MM.1S (cell line): ENCODE measurements at regions not wholly inside any gene's neighbourhood (a gene's known extent, or its start where the extent isn't known, plus 50 kb on each side); places are given as distances from the start of the nearest gene placed in this dataset.

ENCODE experiments used
- DNase-seq: peaks from one replicate; pipeline ENCODE4 v3.0.0-alpha.2; 2015
- H2AFZ ChIP-seq: fragments of 300-600 bp; sonication (generic); 2 replicates; pipeline ENCODE4 v1.6.0; 2016; ENCODE audit warnings: antibody characterized with exemption, low read length
- H3F3A ChIP-seq: fragments of 300-600 bp; sonication (generic); 2 replicates; pipeline ENCODE4 v1.6.1; 2016; ENCODE audit warnings: mild to moderate bottlenecking, antibody characterized with exemption, low read length, moderate library complexity, mixed read lengths; ENCODE audit not compliant: insufficient read depth
- H3K27ac ChIP-seq: fragments of 300-600 bp; sonication (generic); 2 replicates; pipeline ENCODE4 v1.5.1; 2016; ENCODE audit warnings: mild to moderate bottlenecking, low read length
- H3K27me3 ChIP-seq: fragments of 300-600 bp; sonication (generic); replicated peaks from 2 replicates; pipeline ENCODE4 v1.6.0; 2016; ENCODE audit warnings: low read length; ENCODE audit not compliant: insufficient read depth
- H3K36me3 ChIP-seq: fragments of 300-600 bp; sonication (generic); replicated peaks from 2 replicates; pipeline ENCODE4 v1.6.1; 2016; ENCODE audit warnings: mild to moderate bottlenecking, low read length, mixed read lengths; ENCODE audit not compliant: insufficient read depth
- H3K4me1 ChIP-seq: fragments of 300-600 bp; sonication (generic); 2 replicates; pipeline ENCODE4 v1.6.1; 2016; ENCODE audit warnings: low read length, mixed read lengths
- H3K4me2 ChIP-seq: fragments of 300-600 bp; sonication (generic); 2 replicates; pipeline ENCODE4 v1.6.0; 2016; ENCODE audit warnings: low read depth, low read length
- H3K4me3 ChIP-seq: fragments of 300-600 bp; sonication (generic); 2 replicates; pipeline ENCODE4 v1.5.1; 2016; ENCODE audit warnings: low read length, mixed read lengths
- H3K79me2 ChIP-seq: fragments of 300-600 bp; sonication (generic); 2 replicates; pipeline ENCODE4 v1.6.1; 2016; ENCODE audit warnings: mixed run types, low read length, mixed read lengths
- H3K9ac ChIP-seq: fragments of 300-600 bp; sonication (generic); 2 replicates; pipeline ENCODE4 v1.6.1; 2016; ENCODE audit warnings: low read length, mixed read lengths
- H3K9me2 ChIP-seq: fragments of 300-600 bp; sonication (generic); replicated peaks from 2 replicates; pipeline ENCODE4 v1.6.1; 2016; ENCODE audit warnings: mild to moderate bottlenecking, low read length, mixed read lengths; ENCODE audit not compliant: insufficient read depth
- H3K9me3 ChIP-seq: fragments of 300-600 bp; sonication (generic); replicated peaks from 2 replicates; pipeline ENCODE4 v1.6.1; 2016; ENCODE audit warnings: mild to moderate bottlenecking, low read length, mixed read lengths; ENCODE audit not compliant: insufficient read depth
- H4K20me1 ChIP-seq: fragments of 300-600 bp; sonication (generic); 2 replicates; pipeline ENCODE4 v1.6.1; 2016; ENCODE audit warnings: mild to moderate bottlenecking, low read length, moderate library complexity, mixed read lengths; ENCODE audit not compliant: insufficient read depth
- EZH2 ChIP-seq: fragments of 300-600 bp; sonication (generic); optimal IDR thresholded peaks from 2 replicates; pipeline ENCODE3; 2017; ENCODE audit warnings: low read depth, mild to moderate bottlenecking, antibody characterized with exemption, low read length, mixed read lengths
- EZH2phosphoT487 ChIP-seq: fragments of 300-600 bp; sonication (generic); IDR thresholded peaks from 2 replicates; pipeline ENCODE4 v1.6.1; 2018; ENCODE audit warnings: antibody characterized with exemption, low read length
- TF ChIP-seq, protein P1 (sequence below): fragments of 300-600 bp; sonication (generic); IDR thresholded peaks from 2 replicates; pipeline ENCODE4 v1.5.1; 2016; ENCODE audit warnings: antibody characterized with exemption, low read length, mixed read lengths

DNA sequence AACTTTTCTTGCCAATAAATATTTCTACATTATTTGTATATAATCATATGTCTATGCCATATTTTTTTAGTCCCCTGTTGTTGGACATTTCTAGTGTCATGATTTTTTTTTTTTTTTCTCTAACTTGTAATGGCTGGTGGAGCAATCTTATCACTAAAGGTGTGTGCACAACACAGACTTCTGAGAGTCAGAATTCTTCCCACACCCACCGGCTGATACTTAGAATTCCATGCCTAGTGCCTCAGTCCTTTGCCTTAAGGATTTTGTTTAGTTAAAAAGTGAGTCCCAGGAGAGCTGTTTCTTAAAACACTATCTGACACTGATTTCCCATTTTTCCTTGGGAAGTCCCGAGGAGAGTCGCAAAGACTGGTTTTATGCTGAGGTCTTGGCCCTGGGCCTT lies 87.7 kb upstream of the BARX2 start:
- TF ChIP-seq, protein P1, sequence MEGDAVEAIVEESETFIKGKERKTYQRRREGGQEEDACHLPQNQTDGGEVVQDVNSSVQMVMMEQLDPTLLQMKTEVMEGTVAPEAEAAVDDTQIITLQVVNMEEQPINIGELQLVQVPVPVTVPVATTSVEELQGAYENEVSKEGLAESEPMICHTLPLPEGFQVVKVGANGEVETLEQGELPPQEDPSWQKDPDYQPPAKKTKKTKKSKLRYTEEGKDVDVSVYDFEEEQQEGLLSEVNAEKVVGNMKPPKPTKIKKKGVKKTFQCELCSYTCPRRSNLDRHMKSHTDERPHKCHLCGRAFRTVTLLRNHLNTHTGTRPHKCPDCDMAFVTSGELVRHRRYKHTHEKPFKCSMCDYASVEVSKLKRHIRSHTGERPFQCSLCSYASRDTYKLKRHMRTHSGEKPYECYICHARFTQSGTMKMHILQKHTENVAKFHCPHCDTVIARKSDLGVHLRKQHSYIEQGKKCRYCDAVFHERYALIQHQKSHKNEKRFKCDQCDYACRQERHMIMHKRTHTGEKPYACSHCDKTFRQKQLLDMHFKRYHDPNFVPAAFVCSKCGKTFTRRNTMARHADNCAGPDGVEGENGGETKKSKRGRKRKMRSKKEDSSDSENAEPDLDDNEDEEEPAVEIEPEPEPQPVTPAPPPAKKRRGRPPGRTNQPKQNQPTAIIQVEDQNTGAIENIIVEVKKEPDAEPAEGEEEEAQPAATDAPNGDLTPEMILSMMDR = no peak
- TF ChIP-seq EZH2phosphoT487 (no peak), EZH2 (no peak)
- H3K79me2 ChIP-seq = no peaks in the 10 kb centered on the region
- H3K9me3 ChIP-seq = no peaks in the 10 kb centered on the region
- no peak overlapping the region for H3K27ac ChIP-seq
- H3F3A ChIP-seq = no peaks in the 10 kb centered on the region
- no peak overlapping the region for H3K9ac ChIP-seq
- no peaks in the 10 kb centered on the region for H3K9me2 ChIP-seq
- H3K36me3 ChIP-seq = no peaks in the 10 kb centered on the region
- no peaks in the 10 kb centered on the region for H3K4me1 ChIP-seq
- no peak overlapping the region for H3K4me2 ChIP-seq
- H3K4me3 ChIP-seq = no peak overlapping the region
- no peak for DNase-seq
- H2AFZ ChIP-seq = no peak overlapping the region
- H3K27me3 ChIP-seq = no peaks in the 10 kb centered on the region
- no peaks in the 10 kb centered on the region for H4K20me1 ChIP-seq

DNA sequence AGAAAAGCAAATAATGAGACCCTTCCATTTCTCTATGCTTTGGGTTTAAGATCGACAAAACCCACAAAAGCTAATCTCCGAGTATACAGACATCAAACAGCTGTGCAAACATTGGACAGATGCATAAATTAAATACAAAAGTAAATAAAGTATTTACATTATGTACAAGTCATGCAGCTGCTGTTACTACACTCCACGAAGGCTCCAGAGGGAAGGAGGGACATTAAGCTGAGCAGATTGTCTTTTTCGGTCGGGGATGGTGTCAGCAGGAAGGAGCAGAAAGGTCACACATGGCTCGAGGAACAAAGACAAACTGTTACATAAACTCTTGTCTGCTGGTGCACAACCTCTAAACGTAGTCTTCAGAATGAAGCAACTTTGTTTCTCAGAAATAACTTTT lies 88.8 kb upstream of the BARX2 start:
- TF ChIP-seq, protein P1 = no peak
- TF ChIP-seq EZH2 = no peak
- TF ChIP-seq EZH2phosphoT487 = no peak
- H3K27me3 ChIP-seq = no peaks in the 10 kb centered on the region
- no peaks in the 10 kb centered on the region for H3K4me1 ChIP-seq
- no peaks in the 10 kb centered on the region for H4K20me1 ChIP-seq
- H3K9me2 ChIP-seq = no peaks in the 10 kb centered on the region
- no peak for DNase-seq
- H3K27ac ChIP-seq = no peak overlapping the region
- H3K79me2 ChIP-seq = no peaks in the 10 kb centered on the region
- H3K9ac ChIP-seq = no peak overlapping the region
- H3F3A ChIP-seq = no peaks in the 10 kb centered on the region
- no peaks in the 10 kb centered on the region for H3K36me3 ChIP-seq
- no peak overlapping the region for H3K4me3 ChIP-seq
- H3K4me2 ChIP-seq = no peak overlapping the region
- H2AFZ ChIP-seq = no peak overlapping the region
- no peaks in the 10 kb centered on the region for H3K9me3 ChIP-seq

DNA sequence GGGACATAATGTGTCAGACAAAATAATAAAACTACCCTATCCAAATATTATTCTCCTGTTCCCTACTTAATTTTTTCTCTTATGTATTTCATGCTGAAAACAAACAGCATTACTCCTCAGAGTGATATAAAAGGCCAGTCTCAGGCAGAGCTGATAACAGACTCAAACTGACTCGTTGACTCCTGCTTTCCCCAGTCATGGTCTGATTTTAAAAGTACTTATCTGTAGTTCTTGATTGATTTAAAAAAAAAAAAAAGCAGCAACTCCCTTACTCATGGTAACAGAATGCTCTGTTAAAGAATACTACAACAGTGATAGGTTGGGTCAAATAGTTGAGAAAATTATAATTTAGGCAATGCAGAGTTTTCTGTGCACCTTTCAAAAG lies 90.3 kb upstream of the BARX2 start:
- no peak for DNase-seq
- no peak overlapping the region for H2AFZ ChIP-seq
- H3K9me2 ChIP-seq = no peaks in the 10 kb centered on the region
- H3K4me2 ChIP-seq = no peak overlapping the region
- no peaks in the 10 kb centered on the region for H4K20me1 ChIP-seq
- H3K36me3 ChIP-seq = no peaks in the 10 kb centered on the region
- H3K27ac ChIP-seq = no peak overlapping the region
- TF ChIP-seq, protein P1 = no peak
- no peak for TF ChIP-seq EZH2
- no peak for TF ChIP-seq EZH2phosphoT487
- H3K79me2 ChIP-seq = no peaks in the 10 kb centered on the region
- no peaks in the 10 kb centered on the region for H3K9me3 ChIP-seq
- H3K4me1 ChIP-seq = peaks cover 3% of the 10 kb centered on the region; the same call in 1 of the 2 replicates
- H3F3A ChIP-seq = peaks cover 2% of the 10 kb centered on the region
- 0 out of 2 replicates have a peak, but pooled peaks cover 3% of the 10 kb centered on the region for H3K27me3 ChIP-seq
- no peak overlapping the region for H3K4me3 ChIP-seq
- no peak overlapping the region for H3K9ac ChIP-seq
